Liver (tissue), 8 donors: ENCODE measurements at regions not wholly inside any gene's neighbourhood (a gene's known extent, or its start where the extent isn't known, plus 50 kb on each side); places are given as distances from the start of the nearest gene placed in this dataset.

Experiments
- DNase-seq: peaks from one replicate; pipeline ENCODE4 v3.0.0-alpha.2; 2017; ENCODE audit warnings: low spot score
- H3K27ac ChIP-seq, 2 donors: one replicate each; pipeline ENCODE4 v1.7.0; 2013; ENCODE audit warnings: inconsistent platforms in 2 of 2, low read length in 2 of 2, control low read depth in 1 of 2, low read depth in 1 of 2, mild to moderate bottlenecking in 1 of 2
- H3K27me3 ChIP-seq, 4 donors: one replicate each; pipeline versions ENCODE4 v1.6.1 to v1.7.0; 2013; ENCODE audit warnings: low read length in 3 of 4, inconsistent platforms in 1 of 4, mild to moderate bottlenecking in 1 of 4, moderate library complexity in 1 of 4; ENCODE audit not compliant: control insufficient read depth in 4 of 4, insufficient read depth in 4 of 4
- H3K36me3 ChIP-seq, 4 donors: one replicate each; pipeline versions ENCODE4 v1.6.1 to v1.7.0; 2013; ENCODE audit warnings: low read length in 3 of 4, mild to moderate bottlenecking in 3 of 4, low read depth in 1 of 4, moderate library complexity in 1 of 4; ENCODE audit not compliant: control insufficient read depth in 4 of 4, insufficient read depth in 3 of 4
- H3K4me1 ChIP-seq, 4 donors: one replicate each; pipeline versions ENCODE4 v1.6.1 to v1.7.0; 2013; ENCODE audit warnings: low read length in 3 of 4, mild to moderate bottlenecking in 3 of 4, moderate library complexity in 1 of 4; ENCODE audit not compliant: control insufficient read depth in 4 of 4, insufficient read depth in 4 of 4
- H3K4me3 ChIP-seq, 3 donors: one replicate each; pipeline versions ENCODE4 v1.6.1 to v1.7.0; 2013; ENCODE audit warnings: low read length in 3 of 3, control low read depth in 1 of 3, low read depth in 1 of 3, mild to moderate bottlenecking in 1 of 3
- H3K9ac ChIP-seq, 2 donors: one replicate each; pipeline ENCODE4 v1.7.0; 2013; ENCODE audit warnings: low read length in 2 of 2, mild to moderate bottlenecking in 2 of 2, moderate library complexity in 2 of 2, control low read depth in 1 of 2, low read depth in 1 of 2
- H3K9me3 ChIP-seq, 4 donors: one replicate each; pipeline versions ENCODE4 v1.6.1 to v1.7.0; 2013; ENCODE audit warnings: low read length in 3 of 4; ENCODE audit not compliant: control insufficient read depth in 4 of 4
- ATF3 ChIP-seq: IDR thresholded peaks from 2 replicates; pipeline ENCODE4 v1.6.1; 2016; ENCODE audit warnings: antibody characterized with exemption
- CTCF ChIP-seq: fragments of 150-350 bp; IDR thresholded peaks from 2 replicates; pipeline ENCODE4 v1.5.1; 2017; ENCODE audit warnings: improper control_type of control experiment, low read depth, low read length; ENCODE audit not compliant: missing input control
- EGR1 ChIP-seq, 2 donors: IDR thresholded peaks; 2 replicates each; pipeline ENCODE4 v1.6.1; 2016 to 2018; ENCODE audit warnings: antibody characterized with exemption in 2 of 2, low read depth in 2 of 2
- FOXA1 ChIP-seq: IDR thresholded peaks from 2 replicates; pipeline ENCODE4 v1.6.1; 2016; ENCODE audit warnings: antibody characterized with exemption
- FOXA2 ChIP-seq: IDR thresholded peaks from 2 replicates; pipeline ENCODE4 v1.6.1; 2016; ENCODE audit warnings: antibody characterized with exemption
- GABPA ChIP-seq, 2 donors: IDR thresholded peaks in 1 of 2; conservative IDR thresholded peaks in 1 of 2; 2 replicates each; pipeline ENCODE4 v1.6.1; 2016; ENCODE audit warnings: antibody characterized with exemption in 2 of 2, mild to moderate bottlenecking in 1 of 2, moderate library complexity in 1 of 2
- HNF4A ChIP-seq, 2 donors: conservative IDR thresholded peaks; 2 replicates each; pipeline ENCODE4 v1.6.1; 2016; ENCODE audit warnings: antibody characterized with exemption in 2 of 2, mild to moderate bottlenecking in 2 of 2
- HNF4G ChIP-seq: IDR thresholded peaks from 2 replicates; pipeline ENCODE4 v1.6.1; 2016; ENCODE audit warnings: antibody characterized with exemption
- JUND ChIP-seq, 2 donors: IDR thresholded peaks; 2 replicates each; pipeline ENCODE4 v1.6.1; 2016; ENCODE audit warnings: antibody characterized with exemption in 2 of 2
- MAX ChIP-seq: IDR thresholded peaks from 2 replicates; pipeline ENCODE4 v1.6.1; 2016; ENCODE audit warnings: antibody characterized with exemption
- NR2F2 ChIP-seq: IDR thresholded peaks from 2 replicates; pipeline ENCODE4 v1.6.1; 2016; ENCODE audit warnings: antibody characterized with exemption
- RAD21 ChIP-seq, 2 donors: IDR thresholded peaks; 2 replicates each; pipeline ENCODE4 v1.6.1; 2016; ENCODE audit warnings: antibody characterized with exemption in 2 of 2, mild to moderate bottlenecking in 2 of 2
- REST ChIP-seq: IDR thresholded peaks from 2 replicates; pipeline ENCODE4 v1.6.1; 2016; ENCODE audit warnings: antibody characterized with exemption, mild to moderate bottlenecking
- RXRA ChIP-seq, 2 donors: IDR thresholded peaks; 2 replicates each; pipeline ENCODE4 v1.6.1; 2017 to 2018; ENCODE audit warnings: antibody characterized with exemption in 2 of 2, mild to moderate bottlenecking in 1 of 2
- SP1 ChIP-seq: IDR thresholded peaks from 2 replicates; pipeline ENCODE4 v1.6.1; 2018; ENCODE audit warnings: antibody characterized with exemption, mild to moderate bottlenecking
- TAF1 ChIP-seq: conservative IDR thresholded peaks from 2 replicates; pipeline ENCODE4 v1.6.1; 2016; ENCODE audit warnings: antibody characterized with exemption, mild to moderate bottlenecking
- YY1 ChIP-seq: IDR thresholded peaks from 2 replicates; pipeline ENCODE4 v1.6.1; 2016; ENCODE audit warnings: antibody characterized with exemption, mild to moderate bottlenecking
- ZBTB33 ChIP-seq: IDR thresholded peaks from 2 replicates; pipeline ENCODE4 v1.6.1; 2016; ENCODE audit warnings: antibody characterized with exemption
- WGBS: extraction: QIAGEN DNeasy Blood & Tissue Kit; methylation state at CpG from one replicate; pipeline ENCODE4 v1.1.7; 2013; 5-methylcytosine and 5-hydroxymethylcytosine counted together
- donor health status: healthy.
- donor health status: healthy.
- donor health status: healthy.
- donor health status: healthy.
- donor health status: healthy.

- WGBS = 91% methylated on average over 8 of the region's 8 CpGs
- no peak for DNase-seq
Observed at GRCh38 chr3:41095702-41096101, 103.6 kb upstream of the CTNNB1 start.

More at GRCh38 chr3:41095702-41096101, 103.6 kb upstream of the CTNNB1 start:
- Histone ChIP-seq H3K4me3 (no peak overlapping the region), H3K27me3 (no peaks in the 10 kb centered on the region), H3K27ac (no peak overlapping the region), H3K36me3 (no peaks in the 10 kb centered on the region), H3K9me3 (no peaks in the 10 kb centered on the region), H3K4me1 (no peaks in the 10 kb centered on the region), H3K9ac (no peak overlapping the region)
- no peak for TF ChIP-seq FOXA2
- TF ChIP-seq MAX = no peak
- TF ChIP-seq ZBTB33 = no peak
- TF ChIP-seq JUND (IDR thresholded peaks at IDR 0.05) = no peak
- no peak for TF ChIP-seq HNF4A (conservative IDR thresholded peaks at IDR 0.05)
- no peak for TF ChIP-seq TAF1
- TF ChIP-seq SP1 = no peak
- no peak for TF ChIP-seq REST
- TF ChIP-seq NR2F2 = no peak
- TF ChIP-seq YY1 = no peak
- no peak for TF ChIP-seq ATF3
- TF ChIP-seq HNF4G = no peak
- TF ChIP-seq EGR1 (IDR thresholded peaks at IDR 0.05; ENCODE audit: low read depth in 2 of 2) = no peak
- TF ChIP-seq CTCF = no peak
- no peak for TF ChIP-seq RXRA (IDR thresholded peaks at IDR 0.05)
- TF ChIP-seq GABPA (IDR thresholded peaks at IDR 0.05 in 1 of 2, conservative IDR thresholded peaks at IDR 0.05 in 1 of 2) = no peak
- TF ChIP-seq RAD21 (IDR thresholded peaks at IDR 0.05) = no peak
- no peak for TF ChIP-seq FOXA1
